ENCODE measurements at regions not wholly inside any gene's neighbourhood (a gene's known extent, or its start where the extent isn't known, plus 50 kb on each side); places are given as distances from the start of the nearest gene placed in this dataset.

DNA sequence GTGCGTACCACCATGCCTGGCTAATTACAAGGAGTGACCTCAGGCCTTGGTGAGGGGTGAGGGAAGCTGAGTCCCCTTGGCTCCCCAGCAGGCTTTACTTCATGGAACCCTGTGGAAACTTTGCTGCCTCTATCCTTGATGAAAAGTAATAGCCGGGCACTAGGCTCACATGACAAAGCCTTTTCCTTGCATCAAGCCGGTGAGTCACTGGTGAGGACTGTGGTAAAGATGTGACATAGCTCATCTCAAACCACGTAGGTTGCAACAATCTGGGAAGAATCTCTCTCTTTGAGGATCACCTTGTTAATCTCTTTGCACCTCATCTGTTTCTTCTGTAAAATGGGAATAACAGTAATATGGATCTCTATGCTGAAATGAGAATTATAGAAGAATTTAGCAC is 116.3 kb upstream of the SLC25A48 start:
- TF ChIP-seq CTCF (conservative IDR thresholded peaks at IDR 0.05 in 1 of 2, IDR thresholded peaks at IDR 0.05 in 1 of 2; ENCODE audit: low read depth in 1 of 2, low read length in 2 of 2) (no peak), EZH2 (IDR thresholded peaks at IDR 0.05; ENCODE audit: low read length, missing control alignments) (no peak)

Data from fibroblast of lung (primary cell).